HEK293 (cell line): ENCODE measurements at regions not wholly inside any gene's neighbourhood (a gene's known extent, or its start where the extent isn't known, plus 50 kb on each side); places are given as distances from the start of the nearest gene placed in this dataset.

Experiments used
- ZNF274 ChIP-seq, 2 experiments: fragments of 200-500 bp in 1 of 2; fragments of 450-650 bp in 1 of 2; sonication (Bioruptor generic) in 1 of 2; formaldehyde crosslinking in 1 of 2; IDR thresholded peaks; 2 replicates each; pipeline versions ENCODE4 v1.5.1 to v1.6.1; 2014 to 2016; ENCODE audit warnings: borderline replicate concordance in 1 of 2, inconsistent platforms in 1 of 2, low read length in 1 of 2, missing biosample characterization in 1 of 2, missing genetic modification characterization in 1 of 2
- ZNF548 ChIP-seq: fragments of 450-650 bp; formaldehyde crosslinking; IDR thresholded peaks from 2 replicates; pipeline ENCODE4 v1.5.1; 2016; ENCODE audit warnings: missing biosample characterization, missing genetic modification characterization
- TF ChIP-seq, protein P1 (sequence below): fragments of 450-650 bp; formaldehyde crosslinking; IDR thresholded peaks from 2 replicates; pipeline ENCODE4 v1.5.1; 2017; ENCODE audit warnings: missing biosample characterization, missing genetic modification characterization

DNA sequence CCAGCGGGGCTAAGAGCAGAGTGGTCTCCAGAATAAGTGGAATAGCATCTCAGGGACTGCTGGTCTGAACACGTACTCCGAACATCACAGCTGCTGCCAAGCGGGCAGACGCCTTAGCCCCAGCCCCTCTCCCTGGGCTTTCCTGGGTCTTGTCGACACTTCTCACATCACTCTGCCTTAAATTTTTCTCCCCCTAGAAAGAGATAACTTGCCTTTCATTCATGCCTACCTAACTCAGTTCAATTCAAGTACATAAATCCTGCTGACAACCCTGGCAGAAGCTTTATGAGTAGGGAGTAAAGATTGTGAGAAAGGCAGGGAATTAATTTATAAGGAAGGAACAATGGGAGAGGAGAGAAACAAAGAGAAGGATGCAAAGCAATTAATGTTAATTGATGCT, 202.9 kb upstream of the TNP1 start:
- no peak for TF ChIP-seq ZNF274 (IDR thresholded peaks at IDR 0.05; ENCODE audit: low read length)
- TF ChIP-seq ZNF274 (tag by site-specific recombination; IDR thresholded peaks at IDR 0.05; ENCODE audit: borderline replicate concordance): no peak
- no peak for TF ChIP-seq ZNF548 (tag by site-specific recombination)
- TF ChIP-seq, protein P1, sequence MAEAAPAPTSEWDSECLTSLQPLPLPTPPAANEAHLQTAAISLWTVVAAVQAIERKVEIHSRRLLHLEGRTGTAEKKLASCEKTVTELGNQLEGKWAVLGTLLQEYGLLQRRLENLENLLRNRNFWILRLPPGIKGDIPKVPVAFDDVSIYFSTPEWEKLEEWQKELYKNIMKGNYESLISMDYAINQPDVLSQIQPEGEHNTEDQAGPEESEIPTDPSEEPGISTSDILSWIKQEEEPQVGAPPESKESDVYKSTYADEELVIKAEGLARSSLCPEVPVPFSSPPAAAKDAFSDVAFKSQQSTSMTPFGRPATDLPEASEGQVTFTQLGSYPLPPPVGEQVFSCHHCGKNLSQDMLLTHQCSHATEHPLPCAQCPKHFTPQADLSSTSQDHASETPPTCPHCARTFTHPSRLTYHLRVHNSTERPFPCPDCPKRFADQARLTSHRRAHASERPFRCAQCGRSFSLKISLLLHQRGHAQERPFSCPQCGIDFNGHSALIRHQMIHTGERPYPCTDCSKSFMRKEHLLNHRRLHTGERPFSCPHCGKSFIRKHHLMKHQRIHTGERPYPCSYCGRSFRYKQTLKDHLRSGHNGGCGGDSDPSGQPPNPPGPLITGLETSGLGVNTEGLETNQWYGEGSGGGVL (tag by site-specific recombination): no peak
